Activated CD4-positive, alpha-beta memory T cell treated with anti-CD3 and anti-CD28 coated beads for 36 hours (primary cell): ENCODE measurements at regions not wholly inside any gene's neighbourhood (a gene's known extent, or its start where the extent isn't known, plus 50 kb on each side); places are given as distances from the start of the nearest gene placed in this dataset.
"Not testable (repeated sequence)": the region's sequence is repeated elsewhere in the genome, so short reads cannot be mapped to it uniquely, and the experiment has no call there.

Experiments used
- CTCF ChIA-PET: fragments of 350-600 bp; sonication (Branson Sonifier 250); formaldehyde crosslinking; loops from one replicate; lab custom pipeline; 2021; ENCODE audit warnings: antibody characterized with exemption, inconsistent platforms; lab: Charles Lee
- POLR2A ChIA-PET: fragments of 350-600 bp; sonication (Branson Sonifier 250); formaldehyde crosslinking; loops from one replicate; lab custom pipeline; 2021; ENCODE audit warnings: antibody characterized with exemption; lab: Charles Lee
- DNase-seq: peaks from one replicate; pipeline ENCODE4 v3.0.0-alpha.2; 2020
- H3K27ac Mint-ChIP-seq: one replicate; pipeline ENCODE4 v1.8.0; 2021; ENCODE audit warnings: mixed read lengths
- H3K27me3 Mint-ChIP-seq: one replicate; pipeline ENCODE4 v1.8.0; 2021; ENCODE audit warnings: mixed read lengths
- H3K36me3 Mint-ChIP-seq: one replicate; pipeline ENCODE4 v1.8.0; 2021; ENCODE audit warnings: mixed read lengths
- H3K4me1 Mint-ChIP-seq: one replicate; pipeline ENCODE4 v1.8.0; 2021; ENCODE audit warnings: low read depth, mixed read lengths
- H3K4me3 Mint-ChIP-seq: one replicate; pipeline ENCODE4 v1.8.0; 2021; ENCODE audit warnings: mild to moderate bottlenecking, mixed read lengths
- H3K9me3 Mint-ChIP-seq: one replicate; pipeline ENCODE4 v1.8.0; 2021; ENCODE audit warnings: mixed read lengths
- intact Hi-C: fragments of 100-400 bp; cut with micrococcal nuclease; formaldehyde crosslinking; loops from one replicate; pipeline ENCODE4 v1.15.1; 2023

DNA sequence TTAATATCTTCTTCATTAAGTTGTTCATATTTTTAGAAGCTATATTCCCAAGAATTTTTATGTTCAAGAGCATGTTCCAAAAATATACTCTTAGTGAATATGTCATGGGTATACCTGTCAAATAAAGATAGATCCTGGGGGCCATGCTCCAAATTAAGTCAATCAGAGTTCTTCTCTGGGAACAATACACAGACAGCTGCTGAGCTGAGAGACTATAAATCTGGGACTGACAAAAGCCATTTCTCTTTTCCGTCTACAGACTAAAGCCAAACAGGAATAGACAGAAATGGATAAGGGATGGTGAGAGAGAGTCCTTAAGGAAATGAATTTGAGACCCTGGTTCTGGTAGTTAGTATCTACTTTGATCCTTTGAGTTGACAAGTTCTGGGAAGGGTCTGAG is 465.1 kb upstream of the RASGRP1 start:
- no peak overlapping the region for H3K4me3 Mint-ChIP-seq

DNA sequence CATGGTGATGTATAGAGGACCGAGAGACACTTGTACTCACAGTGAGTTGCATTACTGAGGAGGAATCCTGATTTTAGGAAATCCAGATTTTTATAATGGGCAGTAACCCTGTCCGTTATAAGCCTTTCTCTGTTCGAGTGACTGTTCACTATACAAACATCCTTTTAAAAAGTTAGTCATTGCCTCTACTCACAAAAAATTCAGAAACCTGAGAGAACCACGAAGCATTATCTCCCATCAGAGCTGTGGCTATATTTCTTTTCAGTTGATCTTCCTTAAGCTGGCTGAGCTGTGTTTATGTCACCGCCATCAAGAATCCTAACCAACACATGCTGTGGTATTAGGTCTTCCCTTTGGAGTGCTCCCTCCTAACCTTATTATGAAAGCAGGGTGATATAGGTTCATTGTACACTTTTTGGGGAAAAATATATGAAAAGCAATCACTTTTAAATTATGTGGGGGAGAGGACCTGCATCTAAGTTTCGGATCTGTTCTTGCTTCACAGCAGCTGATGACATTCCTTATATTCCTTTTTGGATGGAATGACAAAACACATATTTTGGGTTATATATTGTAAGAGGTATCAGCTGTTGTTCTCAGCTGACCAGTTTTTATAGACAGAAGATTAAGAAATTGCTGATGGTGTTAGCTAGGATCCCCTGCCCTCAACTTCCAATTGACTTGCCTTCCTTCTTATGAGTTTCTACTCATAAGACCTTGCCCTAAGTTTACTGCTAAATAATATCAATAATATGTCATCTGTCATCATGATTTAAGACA is 465.9 kb upstream of the RASGRP1 start:
- Mint-ChIP-seq H3K9me3 (no peaks in the 10 kb centered on the region), H3K36me3 (no peaks in the 10 kb centered on the region), H3K4me3 (no peak overlapping the region), H3K27ac (no peak overlapping the region), H3K4me1 (no peaks in the 10 kb centered on the region), H3K27me3 (peaks cover 4% of the 10 kb centered on the region)
- intact Hi-C loops, result no loop called here
- ChIA-PET POLR2A (no interaction called here), CTCF (no interaction called here)
- DNase-seq, result no peak

More for the DNA sequence above, 465.1 kb upstream of the RASGRP1 start:
- Mint-ChIP-seq H3K36me3 (no peaks in the 10 kb centered on the region), H3K4me1 (no peaks in the 10 kb centered on the region), H3K27me3 (peaks cover 2% of the 10 kb centered on the region), H3K9me3 (no peaks in the 10 kb centered on the region), H3K27ac (no peak overlapping the region)
- ChIA-PET POLR2A (no interaction called here), CTCF (no interaction called here)
- no peak for DNase-seq
- intact Hi-C loops, result no loop called here

DNA sequence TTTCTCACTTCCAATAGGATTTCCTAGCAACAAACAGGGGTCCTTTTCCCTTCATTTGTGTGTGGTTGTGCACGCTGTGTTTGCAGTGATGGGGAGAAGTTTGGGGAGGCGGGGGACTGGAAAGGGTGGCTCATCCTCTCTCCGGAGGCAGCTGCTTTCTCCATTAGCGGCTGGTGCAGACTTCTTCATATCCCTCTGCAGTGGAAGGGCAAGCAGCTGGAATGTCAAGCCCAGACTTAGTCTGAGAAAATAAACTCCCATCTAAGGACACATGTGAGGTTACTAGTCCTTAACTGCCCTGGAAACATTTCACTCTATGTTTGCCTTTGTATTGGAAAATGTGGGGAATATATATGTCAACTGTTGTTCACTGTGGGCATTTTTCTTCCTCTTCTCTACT is 467.0 kb upstream of the RASGRP1 start:
- Mint-ChIP-seq H3K9me3 (no peaks in the 10 kb centered on the region), H3K4me1 (no peaks in the 10 kb centered on the region), H3K27me3 (peaks cover 4% of the 10 kb centered on the region), H3K4me3 (no peak overlapping the region), H3K36me3 (no peaks in the 10 kb centered on the region), H3K27ac (no peak overlapping the region)
- POLR2A ChIA-PET, result no interaction called here
- no peak for DNase-seq
- intact Hi-C loops, result no loop called here
- CTCF ChIA-PET, result no interaction called here

DNA sequence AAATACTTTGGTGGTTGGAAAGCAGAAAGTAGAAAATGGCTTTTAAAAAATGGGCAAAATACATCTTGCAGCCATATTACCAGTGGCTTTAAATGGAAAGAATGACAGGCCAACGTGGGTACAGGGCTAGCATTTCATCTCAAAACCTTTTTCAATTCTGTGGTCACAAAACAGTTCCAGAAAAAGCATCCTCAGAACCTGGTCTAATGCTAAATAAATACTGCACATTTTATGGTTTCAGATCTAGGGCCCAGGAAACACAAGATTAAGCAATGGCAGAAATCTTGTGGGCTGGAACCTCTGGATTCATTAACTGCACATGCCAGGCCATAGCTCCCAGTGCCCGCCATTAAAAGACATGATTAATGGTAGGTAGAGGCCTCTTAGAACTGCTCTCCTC is 470.2 kb upstream of the RASGRP1 start:
- Mint-ChIP-seq H3K9me3 (no peaks in the 10 kb centered on the region), H3K27ac (no peak overlapping the region), H3K4me3 (no peak overlapping the region), H3K27me3 (peaks cover 4% of the 10 kb centered on the region), H3K4me1 (no peaks in the 10 kb centered on the region), H3K36me3 (no peaks in the 10 kb centered on the region)
- ChIA-PET POLR2A (no interaction called here), CTCF (no interaction called here)
- intact Hi-C loops, result no loop called here
- DNase-seq, result no peak

DNA sequence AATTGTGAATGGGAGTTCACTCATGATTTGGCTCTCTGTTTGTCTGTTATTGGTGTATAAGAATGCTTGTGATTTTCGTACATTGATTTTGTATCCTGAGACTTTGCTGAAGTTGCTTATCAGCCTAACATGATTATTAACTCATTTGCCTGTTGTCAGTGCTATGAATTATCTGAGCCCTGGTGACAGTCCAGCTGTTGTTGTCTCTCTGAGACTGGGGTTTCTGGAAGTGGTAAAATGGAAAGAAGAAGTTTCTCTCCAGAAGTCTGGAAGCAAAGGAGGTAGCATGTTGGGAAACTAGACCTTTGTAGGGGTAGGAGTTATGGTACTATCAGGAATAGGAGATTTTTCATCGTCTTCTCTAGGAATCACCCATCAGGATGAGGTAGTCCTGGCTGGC is 473.0 kb upstream of the RASGRP1 start:
- H3K4me1 Mint-ChIP-seq, CTCF ChIA-PET: not testable (repeated sequence)

DNA sequence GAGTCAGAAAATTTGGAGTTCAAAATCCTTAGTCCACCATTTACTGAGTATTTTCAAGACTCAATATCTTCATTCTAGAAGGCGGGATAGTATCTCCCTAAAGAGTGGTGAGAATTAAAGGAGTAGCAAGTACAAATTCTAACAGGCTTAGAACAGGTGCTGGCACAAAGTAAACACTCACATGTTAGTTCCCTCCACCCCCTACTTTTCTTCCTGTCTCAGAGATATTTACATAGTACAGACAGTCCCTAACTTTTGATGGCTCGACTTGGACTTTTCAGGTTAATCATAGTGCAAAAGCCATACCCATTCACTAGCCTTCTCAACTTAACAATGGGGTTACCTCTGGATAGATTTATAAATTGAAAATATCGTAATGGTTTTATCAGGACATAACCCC is 476.2 kb upstream of the RASGRP1 start:
- ChIA-PET CTCF (no interaction called here), POLR2A (no interaction called here)
- Mint-ChIP-seq H3K27ac (no peak overlapping the region), H3K9me3 (no peaks in the 10 kb centered on the region), H3K4me3 (no peak overlapping the region), H3K27me3 (peaks cover 2% of the 10 kb centered on the region), H3K4me1 (no peaks in the 10 kb centered on the region), H3K36me3 (no peaks in the 10 kb centered on the region)
- intact Hi-C loops, result no loop called here
- no peak for DNase-seq

More for the DNA sequence above, 473.0 kb upstream of the RASGRP1 start:
- H3K4me3 Mint-ChIP-seq, H3K9me3 Mint-ChIP-seq, intact Hi-C loops, H3K36me3 Mint-ChIP-seq, POLR2A ChIA-PET, H3K27ac Mint-ChIP-seq, H3K27me3 Mint-ChIP-seq, DNase-seq: not testable (repeated sequence)

DNA sequence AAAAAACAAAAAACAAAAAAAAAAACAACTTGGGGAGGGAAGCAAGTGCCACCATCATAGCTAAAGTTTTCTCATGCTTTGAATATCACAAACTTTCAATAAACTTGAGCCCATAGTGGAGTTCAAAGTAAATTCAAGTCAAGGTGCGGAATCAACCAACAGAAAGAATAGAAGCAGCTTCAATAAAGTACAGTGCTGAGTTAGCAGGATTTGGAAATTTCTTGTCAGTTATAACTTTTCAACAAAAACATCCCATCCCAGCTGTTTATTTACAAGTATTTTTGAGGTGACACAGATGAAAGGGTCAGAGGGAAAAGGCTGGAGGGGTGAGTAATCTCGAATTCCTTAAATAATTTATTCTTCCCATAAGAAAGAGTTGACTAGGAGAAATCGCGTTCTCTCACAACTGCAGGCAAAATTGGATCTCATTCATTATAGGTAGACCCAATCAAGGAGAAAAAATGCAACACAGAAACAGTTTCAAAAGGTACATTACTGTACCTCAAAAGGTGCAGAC is 477.4 kb upstream of the RASGRP1 start:
- Mint-ChIP-seq H3K36me3 (no peaks in the 10 kb centered on the region), H3K27ac (no peak overlapping the region), H3K27me3 (peaks cover 2% of the 10 kb centered on the region), H3K4me1 (no peaks in the 10 kb centered on the region), H3K9me3 (peaks cover 2% of the 10 kb centered on the region), H3K4me3 (no peak overlapping the region)
- ChIA-PET POLR2A (interaction anchor here (0.6 kb wide), 1 partner anchor 52 kb away, joined by 3 read pairs; no protein-coding TSS in a partner anchor), CTCF (no interaction called here)
- no peak for DNase-seq
- intact Hi-C loops, result no loop called here

DNA sequence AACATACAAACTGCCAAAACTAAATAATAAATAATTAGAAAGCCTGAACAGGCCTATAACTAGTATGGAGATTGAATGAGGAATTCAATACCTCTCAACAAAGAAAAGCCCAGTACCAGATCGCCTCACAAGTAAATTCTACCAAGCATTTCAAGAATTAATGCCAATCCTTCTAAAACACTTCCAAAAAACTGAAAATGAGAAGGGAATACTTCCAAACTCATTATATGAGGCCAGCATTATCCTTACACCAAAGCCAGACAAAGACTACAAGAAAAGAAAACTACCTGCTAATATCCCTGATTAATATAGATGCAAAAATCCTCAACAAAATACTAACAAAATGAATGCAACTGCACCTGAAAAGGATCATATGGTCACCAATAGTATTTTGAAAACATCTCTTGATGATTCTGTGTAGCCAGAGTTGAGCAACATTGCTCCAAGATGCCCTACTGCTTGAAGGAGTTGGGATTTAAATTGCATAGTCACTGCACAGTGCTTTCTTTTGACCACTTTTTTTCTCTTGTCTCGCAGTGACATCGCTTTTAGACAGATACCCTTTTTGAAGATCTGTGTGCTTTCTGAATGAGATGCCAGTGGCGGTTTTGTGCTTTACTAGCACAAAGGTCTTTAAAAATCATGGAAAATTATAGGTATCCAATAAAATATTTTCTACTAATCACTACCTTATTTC is 487.2 kb upstream of the RASGRP1 start:
- H3K4me1 Mint-ChIP-seq, result no peaks in the 10 kb centered on the region
- CTCF ChIA-PET, result no interaction called here
- peaks cover 3% of the 10 kb centered on the region for H3K27me3 Mint-ChIP-seq
- no peak overlapping the region for H3K27ac Mint-ChIP-seq
- POLR2A ChIA-PET, result no interaction called here
- no peak overlapping the region for H3K4me3 Mint-ChIP-seq
- intact Hi-C loops, result no loop called here
- DNase-seq, result no peak
- H3K36me3 Mint-ChIP-seq, result no peaks in the 10 kb centered on the region
- peaks cover 14% of the 10 kb centered on the region for H3K9me3 Mint-ChIP-seq

DNA sequence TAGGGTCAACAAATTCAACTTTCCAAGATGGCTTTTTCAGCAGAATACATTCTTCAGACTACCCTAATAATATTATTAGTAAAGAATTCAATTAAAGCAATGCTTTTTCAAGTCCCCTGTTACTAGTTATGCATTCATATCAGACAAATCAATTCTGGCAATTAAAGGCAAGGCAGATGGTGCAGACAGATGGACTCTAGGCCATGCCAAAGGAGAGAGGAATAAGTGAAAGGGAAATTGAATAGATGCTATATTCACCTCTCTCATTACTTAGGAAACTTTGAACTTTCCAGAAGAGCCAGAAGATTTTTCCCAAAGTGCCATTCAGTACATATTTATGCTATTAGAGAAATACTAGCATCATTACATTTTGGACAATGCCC is 487.7 kb upstream of the RASGRP1 start:
- POLR2A ChIA-PET, result no interaction called here
- Mint-ChIP-seq H3K4me1 (no peaks in the 10 kb centered on the region), H3K27me3 (peaks cover 3% of the 10 kb centered on the region), H3K4me3 (no peak overlapping the region), H3K27ac (no peak overlapping the region), H3K36me3 (no peaks in the 10 kb centered on the region), H3K9me3 (peaks cover 14% of the 10 kb centered on the region)
- intact Hi-C loops, result no loop called here
- DNase-seq, result no peak
- CTCF ChIA-PET, result no interaction called here

DNA sequence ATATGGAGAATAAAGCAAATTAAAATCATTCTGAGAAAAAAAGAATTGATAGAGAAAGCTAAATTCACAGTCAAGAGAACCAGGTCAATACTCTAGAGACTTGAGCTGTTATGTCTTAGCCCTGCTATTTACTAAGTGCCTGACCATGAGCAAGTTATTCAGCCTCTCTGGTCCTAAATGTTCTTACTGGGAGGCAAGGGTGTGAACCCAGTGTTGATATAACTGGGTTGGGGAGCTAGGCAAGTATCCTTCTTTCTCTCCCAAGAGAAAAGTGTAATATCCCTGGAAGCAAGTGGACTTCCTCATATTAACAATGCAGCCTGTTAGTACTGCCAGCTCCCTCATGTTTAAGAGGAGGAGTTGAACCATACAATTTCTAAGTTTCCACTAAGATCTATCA is 488.9 kb upstream of the RASGRP1 start:
- CTCF ChIA-PET, result no interaction called here
- no peak overlapping the region for H3K27ac Mint-ChIP-seq
- H3K9me3 Mint-ChIP-seq, result peaks cover 14% of the 10 kb centered on the region
- POLR2A ChIA-PET, result no interaction called here
- no peak for DNase-seq
- H3K27me3 Mint-ChIP-seq, result peaks cover 3% of the 10 kb centered on the region
- no peaks in the 10 kb centered on the region for H3K36me3 Mint-ChIP-seq
- intact Hi-C loops, result no loop called here
- H3K4me3 Mint-ChIP-seq, result no peak overlapping the region
- no peaks in the 10 kb centered on the region for H3K4me1 Mint-ChIP-seq

DNA sequence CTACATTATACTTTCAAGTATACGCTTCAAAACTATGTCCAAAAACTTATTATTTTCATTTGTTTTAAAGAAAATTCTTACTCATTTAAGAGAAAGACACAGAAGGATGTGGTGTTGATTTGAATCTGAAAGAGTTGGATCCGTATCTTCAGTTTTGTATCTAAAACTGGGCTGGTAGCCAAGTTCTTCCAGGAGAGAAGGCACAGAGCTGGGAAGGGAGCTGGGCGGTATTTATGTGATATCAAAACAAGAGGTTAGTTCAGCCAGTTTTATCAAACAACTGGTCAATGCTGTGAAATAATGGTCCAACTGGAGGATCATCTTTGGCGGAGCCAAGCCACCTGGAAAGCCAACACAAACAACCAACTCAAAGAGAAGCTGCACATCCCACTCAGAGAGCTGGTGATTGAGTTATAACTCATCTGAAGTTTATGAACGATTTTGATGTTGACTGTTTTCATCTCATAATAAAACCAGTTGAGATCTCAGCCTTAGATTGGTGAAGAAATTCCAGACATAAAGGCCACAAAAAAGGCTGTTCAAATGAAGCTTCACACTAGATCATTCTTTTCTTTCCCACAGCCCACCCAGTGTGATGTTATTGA is 489.6 kb upstream of the RASGRP1 start:
- Mint-ChIP-seq H3K27me3 (peaks cover 3% of the 10 kb centered on the region), H3K4me3 (no peak overlapping the region), H3K9me3 (peaks cover 6% of the 10 kb centered on the region), H3K27ac (no peak overlapping the region), H3K36me3 (no peaks in the 10 kb centered on the region), H3K4me1 (no peaks in the 10 kb centered on the region)
- POLR2A ChIA-PET, result no interaction called here
- CTCF ChIA-PET, result no interaction called here
- intact Hi-C loops, result no loop called here
- DNase-seq, result no peak

DNA sequence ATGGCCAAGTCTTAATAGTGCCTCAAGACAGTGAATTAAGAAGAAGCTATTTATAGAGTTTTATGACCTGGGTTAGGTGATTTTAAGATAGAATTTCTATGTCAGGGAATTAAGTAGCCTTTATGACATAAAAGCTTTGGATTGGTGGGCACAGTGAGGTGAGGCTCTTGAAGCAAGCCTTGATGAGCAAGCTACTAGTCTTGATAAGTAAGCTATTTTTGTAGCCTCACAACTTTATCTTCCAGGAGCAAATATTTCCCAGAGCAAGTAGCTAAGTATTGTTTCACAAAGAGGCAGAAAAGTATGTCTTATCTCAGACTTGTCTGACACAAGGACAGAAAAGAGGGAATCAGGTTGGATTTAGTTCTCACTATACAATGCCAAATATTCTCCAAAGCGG is 491.7 kb upstream of the RASGRP1 start:
- H3K27ac Mint-ChIP-seq, result no peak overlapping the region
- ChIA-PET POLR2A (no interaction called here), CTCF (no interaction called here)
- no peaks in the 10 kb centered on the region for H3K9me3 Mint-ChIP-seq
- no peaks in the 10 kb centered on the region for H3K4me1 Mint-ChIP-seq
- DNase-seq, result no peak
- no peak overlapping the region for H3K4me3 Mint-ChIP-seq
- peaks cover 3% of the 10 kb centered on the region for H3K27me3 Mint-ChIP-seq
- intact Hi-C loops, result no loop called here
- H3K36me3 Mint-ChIP-seq, result no peaks in the 10 kb centered on the region
